GM19372 (cell line): ENCODE measurements at regions not wholly inside any gene's neighbourhood (a gene's known extent, or its start where the extent isn't known, plus 50 kb on each side); places are given as distances from the start of the nearest gene placed in this dataset.
"Not testable (repeated sequence)": the region's sequence is repeated elsewhere in the genome, so short reads cannot be mapped to it uniquely, and the experiment has no call there.

ENCODE experiments used
- ATAC-seq: cut with Tn5 transposase; IDR thresholded peaks from one replicate; pipeline ENCODE4 v1.9.1; 2021; ENCODE audit warnings: mild to moderate bottlenecking, low read depth, moderate library complexity; ENCODE audit not compliant: unreplicated experiment

- ATAC-seq = no peak
Measured at GRCh38 chr6:166253778-166254204, 54.4 kb downstream of the PRR18 start.

- no peak for ATAC-seq
Measured at GRCh38 chr6:166253281-166253681, 54.9 kb downstream of the PRR18 start.

- no peak for ATAC-seq
Measured at GRCh38 chr6:166252601-166253000, 55.6 kb downstream of the PRR18 start.

GRCh38 chr6:166251655-166252054, 56.5 kb downstream of the PRR18 start:
- ATAC-seq = no peak

GRCh38 chr6:166251211-166251610, 57.0 kb downstream of the PRR18 start:
- no peak for ATAC-seq

- not testable (repeated sequence) for ATAC-seq
Measured at GRCh38 chr6:166249061-166249785, 59.0 kb downstream of the PRR18 start.

GRCh38 chr6:166245148-166245547, 63.0 kb downstream of the PRR18 start:
- no peak for ATAC-seq

GRCh38 chr6:166244353-166245045, 63.7 kb downstream of the PRR18 start:
- peak; percentile 86 for ATAC-seq

- no peak for ATAC-seq
Measured at GRCh38 chr6:166242888-166243287, 65.3 kb downstream of the PRR18 start.

- ATAC-seq = no peak
Measured at GRCh38 chr6:166241974-166242373, 66.2 kb downstream of the PRR18 start.

- ATAC-seq = no peak
Measured at GRCh38 chr6:166240889-166241288, 67.3 kb downstream of the PRR18 start.

GRCh38 chr6:166237617-166238016, 70.0 kb upstream of the TBXT start:
- no peak for ATAC-seq

- ATAC-seq = no peak
Measured at GRCh38 chr6:166236596-166236995, 68.9 kb upstream of the TBXT start.

- ATAC-seq = no peak
Measured at GRCh38 chr6:166235666-166236292, 68.1 kb upstream of the TBXT start.

GRCh38 chr6:166231181-166231580, 63.5 kb upstream of the TBXT start:
- ATAC-seq = not testable (repeated sequence)

- no peak for ATAC-seq
Measured at GRCh38 chr6:166228839-166229528, 61.3 kb upstream of the TBXT start.

GRCh38 chr6:166228425-166228824, 60.8 kb upstream of the TBXT start:
- ATAC-seq = no peak

- ATAC-seq = no peak
Measured at GRCh38 chr6:166223079-166223478, 55.4 kb upstream of the TBXT start.

- ATAC-seq = no peak
Measured at GRCh38 chr6:166222631-166223030, 55.0 kb upstream of the TBXT start.

GRCh38 chr6:166221636-166222035, 54.0 kb upstream of the TBXT start:
- no peak for ATAC-seq

- no peak for ATAC-seq
Measured at GRCh38 chr6:166221040-166221439, 53.4 kb upstream of the TBXT start.
